T-helper 17 cell (primary cell): ENCODE measurements at regions not wholly inside any gene's neighbourhood (a gene's known extent, or its start where the extent isn't known, plus 50 kb on each side); places are given as distances from the start of the nearest gene placed in this dataset.

Experiments used
- ATAC-seq: fragments of 150-1000 bp; cut with Tn5 transposase; 2 replicates; pipeline ENCODE4 v1.10.0; 2021; ENCODE audit warnings: mild to moderate bottlenecking, moderate library complexity
- DNase-seq, 3 donors: peaks; one replicate each; pipeline versions ENCODE4 v3.0.0 to v3.0.0-alpha.2; 2020 to 2021
- H3K9me3 ChIP-seq: one replicate; pipeline ENCODE4 v1.7.0; 2013; ENCODE audit warnings: low read length, mild to moderate bottlenecking; ENCODE audit not compliant: control insufficient read depth, poor library complexity, severe bottlenecking
- H3K27ac Mint-ChIP-seq: one replicate; pipeline ENCODE4 v1.8.0; 2022; ENCODE audit warnings: mild to moderate bottlenecking, moderate library complexity, mixed read lengths
- H3K27me3 Mint-ChIP-seq: one replicate; pipeline ENCODE4 v1.8.0; 2022; ENCODE audit warnings: mixed read lengths
- H3K36me3 Mint-ChIP-seq: one replicate; pipeline ENCODE4 v1.8.0; 2022; ENCODE audit warnings: low read depth, mixed read lengths
- H3K4me1 Mint-ChIP-seq: one replicate; pipeline ENCODE4 v1.8.0; 2022; ENCODE audit warnings: mild to moderate bottlenecking, mixed read lengths
- H3K4me3 Mint-ChIP-seq: one replicate; pipeline ENCODE4 v1.8.0; 2022; ENCODE audit warnings: mild to moderate bottlenecking, moderate library complexity, mixed read lengths

DNA sequence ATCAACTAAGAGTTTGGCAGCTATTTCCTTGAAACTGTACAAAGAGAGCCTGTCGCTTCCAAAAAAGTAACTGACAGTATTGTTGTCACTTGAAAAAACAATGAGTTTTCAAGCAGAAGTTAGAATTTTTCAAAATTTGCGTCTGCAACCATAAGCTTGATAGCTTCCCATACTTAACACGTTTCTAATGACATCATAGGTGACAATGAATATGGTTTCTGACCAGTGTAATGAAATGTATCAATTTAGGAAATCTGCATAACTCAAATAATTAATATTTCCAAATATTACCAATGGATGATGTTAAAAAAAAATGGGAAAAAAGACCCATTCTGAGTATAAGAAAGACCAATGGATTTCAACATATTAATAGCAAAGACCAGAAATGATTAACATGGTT, 165.4 kb upstream of the CRY1 start:
- no peak overlapping the region for H3K27ac Mint-ChIP-seq
- ATAC-seq (no peak), DNase-seq (no peak)
- H3K27me3 Mint-ChIP-seq = no peaks in the 10 kb centered on the region
- H3K4me1 Mint-ChIP-seq = no peaks in the 10 kb centered on the region
- H3K9me3 ChIP-seq = no peaks in the 10 kb centered on the region
- H3K4me3 Mint-ChIP-seq = no peak overlapping the region
- H3K36me3 Mint-ChIP-seq = no peaks in the 10 kb centered on the region

DNA sequence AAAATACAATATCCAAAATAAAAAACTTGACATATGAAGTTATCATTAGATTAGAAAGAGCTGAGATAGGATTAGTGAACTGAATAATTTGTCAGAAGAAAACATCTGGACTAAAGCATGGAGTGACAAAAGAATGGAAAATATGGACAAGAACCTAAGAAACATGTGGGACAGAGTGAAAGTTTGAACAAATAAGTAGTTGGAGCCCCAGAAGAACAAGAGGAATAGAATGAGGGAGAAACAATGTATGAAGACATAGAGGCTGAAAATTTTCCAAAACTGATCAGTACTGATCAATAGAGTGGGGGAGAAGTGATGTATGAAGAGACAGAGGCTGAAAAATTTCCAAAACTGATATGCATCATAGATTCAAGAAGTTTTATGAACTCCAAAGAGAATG, 170.6 kb upstream of the CRY1 start:
- no peak overlapping the region for H3K27ac Mint-ChIP-seq

DNA sequence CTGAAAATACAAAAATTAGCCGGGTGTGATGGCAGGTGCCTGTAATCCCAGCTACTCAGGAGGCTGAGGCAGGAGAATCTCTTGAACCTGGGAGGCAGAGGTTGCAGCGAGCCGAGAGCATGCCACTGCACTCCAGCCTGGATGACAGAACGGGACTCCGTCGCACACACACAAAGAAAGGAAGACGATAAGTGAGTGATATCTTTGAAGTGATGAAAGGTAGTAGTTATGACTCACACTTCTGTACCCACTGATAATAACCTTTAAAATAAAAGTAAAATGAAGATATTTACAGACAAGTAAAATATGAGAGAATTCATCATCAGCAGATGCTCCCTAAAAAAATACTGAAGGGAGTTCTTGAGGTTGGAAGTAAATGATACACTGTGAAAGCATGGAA, 171.3 kb upstream of the CRY1 start:
- H3K27me3 Mint-ChIP-seq = no peaks in the 10 kb centered on the region
- H3K4me3 Mint-ChIP-seq = no peak overlapping the region
- H3K36me3 Mint-ChIP-seq = peaks cover 7% of the 10 kb centered on the region
- H3K9me3 ChIP-seq = no peaks in the 10 kb centered on the region
- no peak for ATAC-seq
- peaks cover 3% of the 10 kb centered on the region for H3K4me1 Mint-ChIP-seq
- H3K27ac Mint-ChIP-seq = no peak overlapping the region
- DNase-seq = no peak

More for the DNA sequence above, 170.6 kb upstream of the CRY1 start:
- H3K27me3 Mint-ChIP-seq = no peaks in the 10 kb centered on the region
- no peaks in the 10 kb centered on the region for H3K9me3 ChIP-seq
- DNase-seq (no peak), ATAC-seq (no peak)
- peaks cover 7% of the 10 kb centered on the region for H3K36me3 Mint-ChIP-seq
- H3K4me3 Mint-ChIP-seq = no peak overlapping the region
- peaks cover 2% of the 10 kb centered on the region for H3K4me1 Mint-ChIP-seq

GRCh38 chr12:107267604-107268003, 174.3 kb upstream of the CRY1 start:
- Mint-ChIP-seq H3K4me1 (peaks cover 4% of the 10 kb centered on the region), H3K27ac (no peak overlapping the region)
- H3K9me3 ChIP-seq = no peaks in the 10 kb centered on the region

DNA sequence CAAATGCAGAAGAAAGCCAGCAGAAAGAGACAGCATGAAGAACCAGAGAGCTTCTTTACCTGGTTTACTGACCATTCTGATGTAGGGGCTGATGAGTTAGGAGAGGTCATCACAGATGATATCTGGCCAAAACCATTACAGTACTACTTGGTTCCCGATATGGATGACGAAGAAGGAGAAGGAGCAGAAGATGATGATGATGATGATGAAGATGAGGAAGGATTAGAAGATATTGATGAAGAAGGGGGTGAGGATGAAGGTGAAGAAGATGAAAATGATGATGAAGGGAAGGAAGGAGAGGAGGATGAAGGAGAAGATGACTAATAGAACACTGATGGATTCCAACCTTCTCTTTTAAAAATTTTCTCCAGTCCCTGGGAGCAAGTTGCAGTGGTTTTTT, 178.2 kb upstream of the CRY1 start:
- Mint-ChIP-seq H3K27me3 (no peaks in the 10 kb centered on the region), H3K27ac (no peak overlapping the region), H3K4me3 (no peak overlapping the region), H3K36me3 (peaks cover 5% of the 10 kb centered on the region), H3K4me1 (peaks cover 5% of the 10 kb centered on the region)
- ATAC-seq = no peak
- no peak for DNase-seq
- H3K9me3 ChIP-seq = no peaks in the 10 kb centered on the region

More at GRCh38 chr12:107267604-107268003, 174.3 kb upstream of the CRY1 start:
- ATAC-seq = no peak
- peaks cover 9% of the 10 kb centered on the region for H3K36me3 Mint-ChIP-seq
- no peak overlapping the region for H3K4me3 Mint-ChIP-seq
- H3K27me3 Mint-ChIP-seq = no peaks in the 10 kb centered on the region
- DNase-seq = no peak

DNA sequence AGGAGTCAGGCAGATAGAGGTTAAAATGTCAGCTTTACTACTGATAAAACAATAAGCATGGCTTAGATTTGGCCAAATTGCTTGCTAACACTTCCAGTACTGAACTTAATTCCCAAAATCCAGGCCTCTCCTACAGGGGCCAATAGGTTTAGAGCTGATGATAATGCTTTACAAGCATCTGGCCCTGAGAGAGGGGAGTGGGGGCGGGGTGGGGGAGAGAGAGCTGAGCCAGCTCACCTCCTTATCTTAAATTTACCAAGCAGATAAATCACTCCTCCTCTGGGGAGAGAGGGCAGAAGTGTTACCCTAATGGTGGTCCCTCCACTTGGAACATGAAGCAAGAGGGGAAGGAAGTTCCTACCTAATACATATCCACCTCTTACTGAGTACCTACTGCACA, 182.2 kb upstream of the CRY1 start:
- ATAC-seq = no peak

DNA sequence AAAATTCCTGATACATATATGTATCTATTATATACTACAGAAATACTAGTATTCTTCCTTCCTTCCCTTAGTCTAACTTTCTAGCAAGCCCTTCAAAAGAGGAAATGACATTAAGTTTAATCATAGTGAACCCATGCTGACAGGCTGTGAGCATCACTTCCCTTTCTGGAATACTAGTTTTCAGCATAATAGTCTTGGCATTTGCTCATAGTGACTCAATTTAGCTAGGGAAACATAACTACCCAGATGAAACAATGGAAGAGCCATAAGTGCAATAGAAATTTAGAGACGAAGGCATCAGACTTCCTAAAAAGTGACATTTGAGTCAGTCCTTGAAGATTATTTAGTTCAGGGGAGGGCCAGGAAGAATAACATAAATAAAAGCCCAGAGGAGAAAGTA, 184.5 kb upstream of the CRY1 start:
- Mint-ChIP-seq H3K27ac (no peak overlapping the region), H3K36me3 (peaks cover 4% of the 10 kb centered on the region), H3K27me3 (no peaks in the 10 kb centered on the region), H3K4me1 (peaks cover 3% of the 10 kb centered on the region), H3K4me3 (no peak overlapping the region)
- DNase-seq = no peak
- no peak for ATAC-seq
- H3K9me3 ChIP-seq = peaks cover 5% of the 10 kb centered on the region

More for the DNA sequence above, 182.2 kb upstream of the CRY1 start:
- Mint-ChIP-seq H3K27ac (no peak overlapping the region), H3K27me3 (no peaks in the 10 kb centered on the region), H3K4me1 (peaks cover 3% of the 10 kb centered on the region), H3K4me3 (no peak overlapping the region), H3K36me3 (peaks cover 2% of the 10 kb centered on the region)
- DNase-seq = no peak
- H3K9me3 ChIP-seq = peaks cover 5% of the 10 kb centered on the region

DNA sequence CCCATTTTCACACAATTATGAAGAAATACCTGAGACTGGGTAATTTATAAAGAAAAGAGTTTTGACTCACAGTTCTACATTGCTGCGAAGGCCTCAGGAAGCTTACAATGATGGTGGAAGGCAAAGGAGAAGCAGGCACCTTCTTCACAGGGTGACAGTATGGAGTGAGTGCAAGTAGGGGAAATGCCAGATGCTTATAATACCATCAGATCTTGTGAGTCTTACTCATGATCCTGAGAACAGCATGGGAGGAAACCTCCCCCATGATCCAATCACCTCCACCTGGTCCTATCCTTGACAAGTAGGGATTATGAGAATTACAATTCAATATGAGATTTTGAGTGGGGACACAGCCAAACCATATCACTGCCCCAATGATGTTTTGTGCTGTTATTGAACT, 189.3 kb upstream of the CRY1 start:
- Mint-ChIP-seq H3K4me1 (peaks cover 6% of the 10 kb centered on the region), H3K27ac (no peak overlapping the region), H3K36me3 (peaks cover 4% of the 10 kb centered on the region), H3K4me3 (no peak overlapping the region), H3K27me3 (no peaks in the 10 kb centered on the region)
- peaks cover 5% of the 10 kb centered on the region for H3K9me3 ChIP-seq
- DNase-seq = no peak
- no peak for ATAC-seq

DNA sequence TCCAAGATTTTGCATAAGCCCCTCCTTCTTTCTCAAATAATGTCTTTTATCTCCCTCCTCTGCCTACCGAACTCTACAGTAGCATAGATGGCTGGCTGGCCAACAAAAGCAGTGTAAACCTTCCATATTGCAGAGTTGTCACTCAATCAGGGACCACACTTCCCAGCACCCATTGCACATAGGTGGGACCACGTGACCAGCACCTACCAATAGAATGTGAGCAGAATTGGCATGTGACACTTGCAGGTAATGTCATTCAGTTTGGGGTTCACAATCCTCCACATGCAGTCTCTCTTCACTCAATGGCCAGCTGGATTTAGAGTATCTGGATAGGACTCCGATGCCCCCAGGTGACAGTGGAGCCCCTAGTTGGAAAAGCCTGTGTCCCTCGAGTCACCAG, 190.3 kb upstream of the CRY1 start:
- ATAC-seq (no peak), DNase-seq (no peak)
- Mint-ChIP-seq H3K27ac (no peak overlapping the region), H3K4me3 (no peak overlapping the region), H3K36me3 (peaks cover 4% of the 10 kb centered on the region), H3K4me1 (peaks cover 11% of the 10 kb centered on the region), H3K27me3 (no peaks in the 10 kb centered on the region)
- H3K9me3 ChIP-seq = peaks cover 5% of the 10 kb centered on the region

GRCh38 chr12:107284692-107285091, 191.3 kb upstream of the CRY1 start:
- H3K4me1 Mint-ChIP-seq = peaks cover 11% of the 10 kb centered on the region
- DNase-seq = no peak
- no peak for ATAC-seq
- no peak overlapping the region for H3K27ac Mint-ChIP-seq
- H3K27me3 Mint-ChIP-seq = no peaks in the 10 kb centered on the region
- peaks cover 4% of the 10 kb centered on the region for H3K36me3 Mint-ChIP-seq
- H3K9me3 ChIP-seq = peaks cover under 1% of the 10 kb centered on the region
- H3K4me3 Mint-ChIP-seq = no peak overlapping the region

DNA sequence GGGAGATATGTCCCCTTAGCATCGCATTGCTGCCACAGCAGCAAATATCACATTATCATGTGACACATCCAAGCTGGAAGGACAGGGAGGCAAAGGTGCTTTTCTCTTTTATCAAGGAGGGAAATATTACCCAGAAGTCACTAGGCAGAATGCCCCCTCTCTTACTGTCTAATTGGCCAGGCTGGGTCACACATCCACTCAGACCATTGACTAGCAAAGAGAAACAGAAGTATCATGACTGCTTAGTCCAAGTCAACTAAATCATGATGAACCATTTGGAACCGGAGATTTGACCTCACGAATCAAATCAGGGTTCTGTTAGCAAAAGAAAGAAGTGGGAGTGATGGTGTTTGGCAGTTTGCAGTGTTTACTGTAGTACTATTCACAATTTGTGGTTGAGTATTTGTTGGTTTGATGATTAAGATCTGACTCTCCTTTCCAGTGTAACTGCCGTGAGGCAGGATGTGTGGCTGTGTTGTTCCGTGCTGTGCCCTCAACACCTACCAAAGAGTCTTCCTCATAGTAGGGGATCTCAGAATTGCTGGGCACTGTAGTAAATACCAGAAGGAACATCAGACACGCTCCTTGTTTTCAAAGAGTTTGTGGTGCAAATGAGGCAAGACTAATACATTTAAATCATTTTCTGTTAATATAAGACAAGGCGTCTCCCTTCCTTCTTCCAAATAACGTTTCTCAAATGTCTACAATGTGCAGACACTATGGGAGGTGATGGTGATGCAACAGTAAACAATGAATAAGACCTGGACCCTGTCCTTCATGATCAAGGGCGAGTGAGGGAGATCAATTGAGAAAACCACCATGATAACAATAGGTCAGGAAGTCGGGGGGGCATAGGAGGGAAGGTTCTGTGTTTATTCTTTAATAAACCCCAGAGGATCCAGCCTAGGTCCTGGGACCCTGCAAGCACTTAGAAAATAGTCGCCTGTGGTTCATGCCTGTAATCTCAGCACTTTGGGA, 194.4 kb upstream of the CRY1 start:
- H3K9me3 ChIP-seq = no peaks in the 10 kb centered on the region
- no peak for DNase-seq
- Mint-ChIP-seq H3K4me1 (peaks cover 11% of the 10 kb centered on the region), H3K27me3 (no peaks in the 10 kb centered on the region), H3K36me3 (no peaks in the 10 kb centered on the region), H3K4me3 (peak overlapping the region; percentile 70), H3K27ac (peak overlapping the region; percentile 75)
- peak; percentile 79 for ATAC-seq

- H3K4me3 Mint-ChIP-seq = no peak overlapping the region
- H3K4me1 Mint-ChIP-seq = peaks cover 11% of the 10 kb centered on the region
- no peaks in the 10 kb centered on the region for H3K27me3 Mint-ChIP-seq
- ATAC-seq (no peak), DNase-seq (no peak)
- no peak overlapping the region for H3K27ac Mint-ChIP-seq
- no peaks in the 10 kb centered on the region for H3K9me3 ChIP-seq
- no peaks in the 10 kb centered on the region for H3K36me3 Mint-ChIP-seq
Measured at GRCh38 chr12:107288414-107289127, 195.2 kb upstream of the CRY1 start.

GRCh38 chr12:107291018-107291417, 197.7 kb upstream of the CRY1 start:
- ATAC-seq (no peak), DNase-seq (no peak)
- no peaks in the 10 kb centered on the region for H3K9me3 ChIP-seq
- Mint-ChIP-seq H3K27ac (no peak overlapping the region), H3K4me1 (peaks cover 11% of the 10 kb centered on the region), H3K4me3 (no peak overlapping the region), H3K36me3 (no peaks in the 10 kb centered on the region), H3K27me3 (no peaks in the 10 kb centered on the region)
